CD14-positive monocyte (primary cell): ENCODE measurements at regions not wholly inside any gene's neighbourhood (a gene's known extent, or its start where the extent isn't known, plus 50 kb on each side); places are given as distances from the start of the nearest gene placed in this dataset.

ENCODE experiments used
- DNase-seq, 3 donors: peaks; one replicate each; pipeline ENCODE4 v3.0.0-alpha.2; 2011 to 2022
- H2AFZ ChIP-seq: 2 replicates; pipeline ENCODE4 v1.6.0; 2012; ENCODE audit warnings: mild to moderate bottlenecking, low read depth, low read length, inconsistent platforms; ENCODE audit not compliant: insufficient read depth, poor library complexity, severe bottlenecking
- H3K27ac ChIP-seq, 2 donors: 1 replicate in 1 of 2; 2 replicates in 1 of 2; pipeline ENCODE4 v1.5.1; 2012 to 2013; ENCODE audit warnings: low read length in 2 of 2, control low read depth in 1 of 2, inconsistent platforms in 1 of 2, low read depth in 1 of 2, mild to moderate bottlenecking in 1 of 2
- H3K27me3 ChIP-seq, 2 donors: one replicate each; pipeline versions ENCODE4 v1.6.0 to v1.6.1; 2011 to 2013; ENCODE audit warnings: low read length in 2 of 2; ENCODE audit not compliant: control insufficient read depth in 2 of 2, insufficient read depth in 2 of 2
- H3K36me3 ChIP-seq, 2 donors: replicated peaks in 1 of 2; 1 replicate in 1 of 2; 2 replicates in 1 of 2; pipeline versions ENCODE4 v1.5.1 to v1.6.1; 2012 to 2013; ENCODE audit warnings: low read length in 2 of 2, control low read depth in 1 of 2, inconsistent platforms in 1 of 2, mild to moderate bottlenecking in 1 of 2; ENCODE audit not compliant: insufficient read depth in 2 of 2, control insufficient read depth in 1 of 2
- H3K4me1 ChIP-seq, 2 donors: 1 replicate in 1 of 2; 2 replicates in 1 of 2; pipeline versions ENCODE4 v1.5.1 to v1.6.1; 2012 to 2013; ENCODE audit warnings: low read length in 2 of 2, control low read depth in 1 of 2, inconsistent platforms in 1 of 2, mild to moderate bottlenecking in 1 of 2, moderate library complexity in 1 of 2; ENCODE audit not compliant: insufficient read depth in 2 of 2, control insufficient read depth in 1 of 2
- H3K4me2 ChIP-seq: replicated peaks from 2 replicates; pipeline ENCODE3; 2012; ENCODE audit warnings: low read length, moderate library complexity, mild to moderate bottlenecking; ENCODE audit not compliant: poor library complexity, severe bottlenecking; ENCODE audit errors: extremely low read depth
- H3K4me3 ChIP-seq, 3 experiments: fragments of 200-600 bp in 1 of 3; sonication (generic) in 1 of 3; replicated peaks in 1 of 3; 1 replicate in 2 of 3; 2 replicates in 1 of 3; pipeline ENCODE4 v1.5.1; 2011 to 2013; ENCODE audit warnings: low read length in 3 of 3, mild to moderate bottlenecking in 3 of 3, control low read depth in 2 of 3, low read depth in 2 of 3, inconsistent platforms in 1 of 3, moderate library complexity in 1 of 3
- H3K79me2 ChIP-seq: 2 replicates; pipeline ENCODE4 v1.6.0; 2012; ENCODE audit warnings: mild to moderate bottlenecking, control low read depth, inconsistent platforms, low read length, moderate library complexity; ENCODE audit not compliant: insufficient read depth
- H3K9ac ChIP-seq: 2 replicates; pipeline ENCODE4 v1.6.0; 2017; ENCODE audit warnings: low read length, mild to moderate bottlenecking; ENCODE audit not compliant: insufficient read depth, poor library complexity, severe bottlenecking
- H3K9me3 ChIP-seq, 2 donors: replicated peaks in 1 of 2; 1 replicate in 1 of 2; 2 replicates in 1 of 2; pipeline versions ENCODE4 v1.5.1 to v1.6.1; 2012 to 2013; ENCODE audit warnings: low read length in 2 of 2, control low read depth in 1 of 2; ENCODE audit not compliant: control insufficient read depth in 1 of 2, insufficient read depth in 1 of 2
- H4K20me1 ChIP-seq: 2 replicates; pipeline ENCODE4 v1.6.0; 2012; ENCODE audit warnings: mild to moderate bottlenecking, low read length, control low read depth, moderate library complexity; ENCODE audit not compliant: insufficient read depth
- H3K27ac Mint-ChIP-seq, 7 donors: one replicate each; pipeline ENCODE4 v1.8.0; 2020; ENCODE audit warnings: mild to moderate bottlenecking in 7 of 7, mixed read lengths in 7 of 7, moderate library complexity in 6 of 7, inconsistent platforms in 2 of 7
- H3K27me3 Mint-ChIP-seq, 3 donors: one replicate each; pipeline ENCODE4 v1.8.0; 2021 to 2022; ENCODE audit warnings: low read depth in 3 of 3, mild to moderate bottlenecking in 3 of 3, mixed read lengths in 3 of 3, moderate library complexity in 3 of 3, inconsistent platforms in 1 of 3
- H3K36me3 Mint-ChIP-seq, 2 donors: one replicate each; pipeline ENCODE4 v1.8.0; 2020; ENCODE audit warnings: mixed read lengths in 2 of 2, inconsistent platforms in 1 of 2, mild to moderate bottlenecking in 1 of 2
- H3K4me1 Mint-ChIP-seq: one replicate; pipeline ENCODE4 v1.8.0; 2020; ENCODE audit warnings: mild to moderate bottlenecking, mixed read lengths
- H3K4me3 Mint-ChIP-seq, 2 donors: one replicate each; pipeline ENCODE4 v1.8.0; 2020; ENCODE audit warnings: mild to moderate bottlenecking in 2 of 2, mixed read lengths in 2 of 2, moderate library complexity in 1 of 2
- H3K9me3 Mint-ChIP-seq, 7 donors: one replicate each; pipeline ENCODE4 v1.8.0; 2020 to 2022; ENCODE audit warnings: mixed read lengths in 7 of 7, mild to moderate bottlenecking in 6 of 7, moderate library complexity in 6 of 7, inconsistent platforms in 2 of 7
- WGBS: methylation state at CpG from one replicate; pipeline ENCODE4 v1.1.5; 2013; ENCODE audit warnings: missing lambda C conversion rate; ENCODE audit not compliant: insufficient coverage; 5-methylcytosine and 5-hydroxymethylcytosine counted together
- intact Hi-C, 2 donors: fragments of 100-400 bp; cut with micrococcal nuclease; formaldehyde crosslinking; loops; one replicate each; pipeline versions ENCODE4 v1.15.0 to v1.15.1; 2023
- TF ChIP-seq, protein P1 (sequence below): fragments of 200-600 bp; IDR thresholded peaks from one replicate; pipeline ENCODE4 v1.8.0; 2022; ENCODE audit warnings: antibody characterized with exemption, mild to moderate bottlenecking

GRCh38 chr1:172938681-172939080 is 112.1 kb downstream of the TNFSF18 start:
- Histone ChIP-seq H3K36me3 (no peaks in the 10 kb centered on the region), H3K4me1 (peaks cover 11 to 17% of the 10 kb centered on the region in 2 donors), H3K4me3 (no peak overlapping the region), H3K27ac (no peak overlapping the region), H3K27me3 (no peaks in the 10 kb centered on the region), H3K9ac (no peak overlapping the region), H3K79me2 (no peaks in the 10 kb centered on the region), H3K4me2 (no peak overlapping the region), H2AFZ (no peak overlapping the region), H3K9me3 (peaks cover 0 to 4% of the 10 kb centered on the region in 2 donors), H4K20me1 (no peaks in the 10 kb centered on the region)
- Mint-ChIP-seq H3K27me3 (peaks cover 0 to 3% (median 0%) of the 10 kb centered on the region in 3 donors), H3K9me3 (peaks cover 2 to 11% (median 7%) of the 10 kb centered on the region in 7 donors), H3K36me3 (no peaks in the 10 kb centered on the region), H3K4me3 (no peak overlapping the region), H3K4me1 (peaks cover 22% of the 10 kb centered on the region), H3K27ac (no peak overlapping the region)
- DNase-seq, result no peak
- TF ChIP-seq, protein P1, sequence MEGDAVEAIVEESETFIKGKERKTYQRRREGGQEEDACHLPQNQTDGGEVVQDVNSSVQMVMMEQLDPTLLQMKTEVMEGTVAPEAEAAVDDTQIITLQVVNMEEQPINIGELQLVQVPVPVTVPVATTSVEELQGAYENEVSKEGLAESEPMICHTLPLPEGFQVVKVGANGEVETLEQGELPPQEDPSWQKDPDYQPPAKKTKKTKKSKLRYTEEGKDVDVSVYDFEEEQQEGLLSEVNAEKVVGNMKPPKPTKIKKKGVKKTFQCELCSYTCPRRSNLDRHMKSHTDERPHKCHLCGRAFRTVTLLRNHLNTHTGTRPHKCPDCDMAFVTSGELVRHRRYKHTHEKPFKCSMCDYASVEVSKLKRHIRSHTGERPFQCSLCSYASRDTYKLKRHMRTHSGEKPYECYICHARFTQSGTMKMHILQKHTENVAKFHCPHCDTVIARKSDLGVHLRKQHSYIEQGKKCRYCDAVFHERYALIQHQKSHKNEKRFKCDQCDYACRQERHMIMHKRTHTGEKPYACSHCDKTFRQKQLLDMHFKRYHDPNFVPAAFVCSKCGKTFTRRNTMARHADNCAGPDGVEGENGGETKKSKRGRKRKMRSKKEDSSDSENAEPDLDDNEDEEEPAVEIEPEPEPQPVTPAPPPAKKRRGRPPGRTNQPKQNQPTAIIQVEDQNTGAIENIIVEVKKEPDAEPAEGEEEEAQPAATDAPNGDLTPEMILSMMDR, result no peak
- intact Hi-C loops, result loop anchor here in 1 of 2 donors (10.0 kb wide), 1 partner anchor 194 kb away; no protein-coding TSS in a partner anchor

DNA sequence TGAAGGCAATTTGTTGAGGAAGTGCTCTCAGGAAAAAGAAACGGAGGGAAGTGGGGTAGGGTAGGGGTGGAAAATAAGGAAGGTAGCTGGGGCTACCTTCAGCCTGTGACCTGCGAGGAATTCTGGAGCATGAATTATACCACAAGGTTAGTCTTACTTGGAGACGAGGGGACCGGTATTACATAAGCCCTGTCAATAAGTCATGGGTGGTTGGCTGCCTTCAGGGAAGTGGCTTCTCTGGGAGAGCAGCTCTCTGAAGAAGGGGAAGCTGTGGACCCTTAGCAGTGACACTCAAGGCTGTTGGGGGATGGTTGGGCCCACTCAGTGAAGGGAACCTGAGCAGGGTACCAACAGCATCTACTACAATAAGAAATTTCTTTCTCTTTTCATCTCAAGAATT is 111.3 kb downstream of the TNFSF18 start:
- Mint-ChIP-seq H3K9me3 (peaks cover 2 to 11% (median 7%) of the 10 kb centered on the region in 7 donors), H3K4me3 (no peak overlapping the region), H3K27ac (peak overlapping the region in 1 of 7 donors; percentile 80), H3K4me1 (peaks cover 14% of the 10 kb centered on the region), H3K27me3 (peaks cover 0 to 3% (median 0%) of the 10 kb centered on the region in 3 donors), H3K36me3 (no peaks in the 10 kb centered on the region)
- H3K4me1 ChIP-seq, result peaks cover 3 to 9% of the 10 kb centered on the region in 2 donors
- no peaks in the 10 kb centered on the region for H3K36me3 ChIP-seq
- H3K4me3 ChIP-seq, result no peak overlapping the region
- TF ChIP-seq, protein P1, result no peak
- H3K9ac ChIP-seq, result no peak overlapping the region
- peaks cover 0 to 4% of the 10 kb centered on the region in 2 donors for H3K9me3 ChIP-seq
- H4K20me1 ChIP-seq, result no peaks in the 10 kb centered on the region
- no peak overlapping the region for H2AFZ ChIP-seq
- H3K4me2 ChIP-seq, result no peak overlapping the region
- H3K79me2 ChIP-seq, result no peaks in the 10 kb centered on the region
- DNase-seq, result peak in 1 of 3 donors; percentile 17
- H3K27ac ChIP-seq, result no peak overlapping the region
- WGBS, result 7% methylated on average over 3 of the region's 4 CpGs
- H3K27me3 ChIP-seq, result no peaks in the 10 kb centered on the region
- intact Hi-C loops, result loop anchor here in 1 of 2 donors (10.0 kb wide), 1 partner anchor 195 kb away; no protein-coding TSS in a partner anchor
